ENCODE measurements at regions not wholly inside any gene's neighbourhood (a gene's known extent, or its start where the extent isn't known, plus 50 kb on each side); places are given as distances from the start of the nearest gene placed in this dataset.

- TF ChIP-seq CTCF (IDR thresholded peaks at IDR 0.05) (no peak), POLR2A (IDR thresholded peaks at IDR 0.05) (no peak)
These were observed 212.7 kb upstream of the COPS8 start for GRCh38 chr2:236872981-236873380.
